ENCODE measurements at regions not wholly inside any gene's neighbourhood (a gene's known extent, or its start where the extent isn't known, plus 50 kb on each side); places are given as distances from the start of the nearest gene placed in this dataset.
"Not testable (repeated sequence)": the region's sequence is repeated elsewhere in the genome, so short reads cannot be mapped to it uniquely, and the experiment has no call there.

GRCh38 chr5:157990583-157991181 is 131.7 kb upstream of the CLINT1 start:
- no peak for ATAC-seq
- DNase-seq = no peak
- peaks cover 35% of the 10 kb centered on the region for H3K27me3 Mint-ChIP-seq
- no peaks in the 10 kb centered on the region for H3K9me3 ChIP-seq (ENCODE audit: control insufficient read depth, low read length, poor library complexity, severe bottlenecking)
- H3K27ac Mint-ChIP-seq = no peak overlapping the region
- peaks cover 2% of the 10 kb centered on the region for H3K36me3 Mint-ChIP-seq (ENCODE audit: low read depth)
- H3K4me3 Mint-ChIP-seq = no peak overlapping the region
- peaks cover 18% of the 10 kb centered on the region for H3K4me1 Mint-ChIP-seq

GRCh38 chr5:157989296-157989695 is 130.4 kb upstream of the CLINT1 start:
- no peak overlapping the region for H3K27ac Mint-ChIP-seq
- no peak overlapping the region for H3K4me3 Mint-ChIP-seq
- ATAC-seq (no peak), DNase-seq (no peak)
- no peaks in the 10 kb centered on the region for H3K9me3 ChIP-seq (ENCODE audit: control insufficient read depth, low read length, poor library complexity, severe bottlenecking)
- peaks cover 33% of the 10 kb centered on the region for H3K27me3 Mint-ChIP-seq
- peaks cover 10% of the 10 kb centered on the region for H3K4me1 Mint-ChIP-seq
- peaks cover 2% of the 10 kb centered on the region for H3K36me3 Mint-ChIP-seq (ENCODE audit: low read depth)

GRCh38 chr5:157987259-157987658 is 128.3 kb upstream of the CLINT1 start:
- no peak for ATAC-seq
- H3K27ac Mint-ChIP-seq = no peak overlapping the region
- no peak overlapping the region for H3K4me3 Mint-ChIP-seq
- peaks cover 4% of the 10 kb centered on the region for H3K4me1 Mint-ChIP-seq
- H3K27me3 Mint-ChIP-seq = peaks cover 25% of the 10 kb centered on the region
- DNase-seq = no peak
- peaks cover 5% of the 10 kb centered on the region for H3K36me3 Mint-ChIP-seq (ENCODE audit: low read depth)
- H3K9me3 ChIP-seq (ENCODE audit: control insufficient read depth, low read length, poor library complexity, severe bottlenecking) = no peaks in the 10 kb centered on the region

GRCh38 chr5:157986431-157986990 is 127.6 kb upstream of the CLINT1 start:
- H3K9me3 ChIP-seq (ENCODE audit: control insufficient read depth, low read length, poor library complexity, severe bottlenecking) = no peaks in the 10 kb centered on the region
- Mint-ChIP-seq H3K27ac (no peak overlapping the region), H3K36me3 (ENCODE audit: low read depth) (peaks cover 5% of the 10 kb centered on the region), H3K4me1 (no peaks in the 10 kb centered on the region), H3K4me3 (no peak overlapping the region), H3K27me3 (peaks cover 19% of the 10 kb centered on the region)
- DNase-seq (no peak), ATAC-seq (no peak)

GRCh38 chr5:157984611-157985010 is 125.7 kb upstream of the CLINT1 start:
- H3K36me3 Mint-ChIP-seq (ENCODE audit: low read depth) = peaks cover 5% of the 10 kb centered on the region
- no peak overlapping the region for H3K27ac Mint-ChIP-seq
- no peak overlapping the region for H3K4me3 Mint-ChIP-seq
- H3K27me3 Mint-ChIP-seq = peaks cover 22% of the 10 kb centered on the region
- no peak for DNase-seq
- H3K9me3 ChIP-seq (ENCODE audit: control insufficient read depth, low read length, poor library complexity, severe bottlenecking) = no peaks in the 10 kb centered on the region
- H3K4me1 Mint-ChIP-seq = no peaks in the 10 kb centered on the region
- ATAC-seq = no peak

GRCh38 chr5:157983906-157984551 is 125.1 kb upstream of the CLINT1 start:
- ATAC-seq (no peak), DNase-seq (no peak)
- Mint-ChIP-seq H3K4me1 (no peaks in the 10 kb centered on the region), H3K4me3 (no peak overlapping the region), H3K27ac (no peak overlapping the region), H3K27me3 (peaks cover 17% of the 10 kb centered on the region), H3K36me3 (ENCODE audit: low read depth) (peaks cover 5% of the 10 kb centered on the region)
- no peaks in the 10 kb centered on the region for H3K9me3 ChIP-seq (ENCODE audit: control insufficient read depth, low read length, poor library complexity, severe bottlenecking)

- Mint-ChIP-seq H3K4me3 (no peak overlapping the region), H3K4me1 (no peaks in the 10 kb centered on the region), H3K27me3 (peaks cover 36% of the 10 kb centered on the region), H3K27ac (no peak overlapping the region), H3K36me3 (ENCODE audit: low read depth) (peaks cover 2% of the 10 kb centered on the region)
- DNase-seq (no peak), ATAC-seq (no peak)
- H3K9me3 ChIP-seq (ENCODE audit: control insufficient read depth, low read length, poor library complexity, severe bottlenecking) = no peaks in the 10 kb centered on the region
Measured at GRCh38 chr5:157978061-157978460, 119.1 kb upstream of the CLINT1 start.

- H3K9me3 ChIP-seq (ENCODE audit: control insufficient read depth, low read length, poor library complexity, severe bottlenecking) = no peaks in the 10 kb centered on the region
- Mint-ChIP-seq H3K36me3 (ENCODE audit: low read depth) (peaks cover 2% of the 10 kb centered on the region), H3K4me1 (no peaks in the 10 kb centered on the region), H3K4me3 (no peak overlapping the region), H3K27ac (no peak overlapping the region), H3K27me3 (peaks cover 36% of the 10 kb centered on the region)
- DNase-seq (no peak), ATAC-seq (no peak)
Measured at GRCh38 chr5:157976429-157976828, 117.5 kb upstream of the CLINT1 start.

GRCh38 chr5:157972579-157972978 is 113.6 kb upstream of the CLINT1 start:
- ATAC-seq = no peak
- H3K9me3 ChIP-seq (ENCODE audit: control insufficient read depth, low read length, poor library complexity, severe bottlenecking) = no peaks in the 10 kb centered on the region

GRCh38 chr5:157971571-157972216 is 112.7 kb upstream of the CLINT1 start:
- H3K9me3 ChIP-seq (ENCODE audit: control insufficient read depth, low read length, poor library complexity, severe bottlenecking) = no peaks in the 10 kb centered on the region
- H3K36me3 Mint-ChIP-seq (ENCODE audit: low read depth) = peaks cover 2% of the 10 kb centered on the region
- no peaks in the 10 kb centered on the region for H3K4me1 Mint-ChIP-seq
- no peak overlapping the region for H3K27ac Mint-ChIP-seq
- peaks cover 41% of the 10 kb centered on the region for H3K27me3 Mint-ChIP-seq
- DNase-seq (no peak), ATAC-seq (no peak)
- H3K4me3 Mint-ChIP-seq = no peak overlapping the region

More at GRCh38 chr5:157972579-157972978, 113.6 kb upstream of the CLINT1 start:
- no peak for DNase-seq
- Mint-ChIP-seq H3K4me3 (no peak overlapping the region), H3K36me3 (ENCODE audit: low read depth) (peaks cover 2% of the 10 kb centered on the region), H3K4me1 (no peaks in the 10 kb centered on the region), H3K27ac (no peak overlapping the region), H3K27me3 (peaks cover 36% of the 10 kb centered on the region)

- H3K36me3 Mint-ChIP-seq (ENCODE audit: low read depth); DNase-seq; H3K9me3 ChIP-seq (ENCODE audit: control insufficient read depth, low read length, poor library complexity, severe bottlenecking); H3K4me3 Mint-ChIP-seq; H3K27ac Mint-ChIP-seq; ATAC-seq; H3K4me1 Mint-ChIP-seq: not testable (repeated sequence)
- H3K27me3 Mint-ChIP-seq = peaks cover 24% of the 10 kb centered on the region
Measured at GRCh38 chr5:157968570-157968969, 109.6 kb upstream of the CLINT1 start.

GRCh38 chr5:157965989-157966388 is 107.0 kb upstream of the CLINT1 start:
- Mint-ChIP-seq H3K4me1 (peaks cover 2% of the 10 kb centered on the region), H3K27me3 (peaks cover 24% of the 10 kb centered on the region), H3K4me3 (no peak overlapping the region), H3K27ac (no peak overlapping the region), H3K36me3 (ENCODE audit: low read depth) (no peaks in the 10 kb centered on the region)
- no peaks in the 10 kb centered on the region for H3K9me3 ChIP-seq (ENCODE audit: control insufficient read depth, low read length, poor library complexity, severe bottlenecking)
- DNase-seq = no peak
- no peak for ATAC-seq

GRCh38 chr5:157965040-157965678 is 106.2 kb upstream of the CLINT1 start:
- peaks cover 3% of the 10 kb centered on the region for H3K4me1 Mint-ChIP-seq
- peaks cover 24% of the 10 kb centered on the region for H3K27me3 Mint-ChIP-seq
- no peak for ATAC-seq
- no peaks in the 10 kb centered on the region for H3K36me3 Mint-ChIP-seq (ENCODE audit: low read depth)
- no peaks in the 10 kb centered on the region for H3K9me3 ChIP-seq (ENCODE audit: control insufficient read depth, low read length, poor library complexity, severe bottlenecking)
- H3K27ac Mint-ChIP-seq = no peak overlapping the region
- no peak for DNase-seq
- H3K4me3 Mint-ChIP-seq = peak overlapping the region; percentile 47
